Calu3 (cell line): ENCODE measurements at regions not wholly inside any gene's neighbourhood (a gene's known extent, or its start where the extent isn't known, plus 50 kb on each side); places are given as distances from the start of the nearest gene placed in this dataset.

Source experiments
- BruUV-seq: library from RNA; stranded (reverse); fragments of 400-500 nt; replicated peaks from 2 replicates; lab custom pipeline; 2021; lab: Mats Ljungman, UMichigan
- CTCF ChIA-PET: fragments of 300-600 bp; sonication (Branson Sonifier 250); formaldehyde crosslinking; loops from one replicate; lab custom pipeline; 2022; ENCODE audit warnings: antibody characterized with exemption; lab: Charles Lee
- DNase-seq: peaks from one replicate; pipeline ENCODE4 v3.0.0; 2022
- H3K27ac Mint-ChIP-seq: one replicate; pipeline ENCODE4 v1.8.0; 2022; ENCODE audit warnings: mixed read lengths; ENCODE audit not compliant: unreplicated experiment
- H3K27me3 Mint-ChIP-seq: one replicate; pipeline ENCODE4 v1.8.0; 2022; ENCODE audit warnings: mixed read lengths; ENCODE audit not compliant: unreplicated experiment
- H3K36me3 Mint-ChIP-seq: one replicate; pipeline ENCODE4 v1.8.0; 2022; ENCODE audit warnings: mild to moderate bottlenecking, moderate library complexity, mixed read lengths; ENCODE audit not compliant: insufficient read depth, unreplicated experiment
- H3K4me1 Mint-ChIP-seq: one replicate; pipeline ENCODE4 v1.8.0; 2022; ENCODE audit warnings: mild to moderate bottlenecking, low read depth, mixed read lengths; ENCODE audit not compliant: unreplicated experiment
- H3K4me3 Mint-ChIP-seq: one replicate; pipeline ENCODE4 v1.8.0; 2022; ENCODE audit warnings: mild to moderate bottlenecking, low read depth, moderate library complexity, mixed read lengths; ENCODE audit not compliant: unreplicated experiment
- H3K9me3 Mint-ChIP-seq: one replicate; pipeline ENCODE4 v1.8.0; 2022; ENCODE audit warnings: low read depth, mixed read lengths; ENCODE audit not compliant: unreplicated experiment
- intact Hi-C: fragments of 100-400 bp; cut with micrococcal nuclease; formaldehyde crosslinking; loops from one replicate; pipeline ENCODE4 v1.10.0; 2022; ENCODE audit not compliant: unreplicated experiment
- TF ChIP-seq, protein P1 (sequence below): fragments of 200-600 bp; IDR thresholded peaks from one replicate; pipeline ENCODE4 v1.8.0; 2022; ENCODE audit warnings: antibody characterized with exemption; ENCODE audit not compliant: unreplicated experiment

DNA sequence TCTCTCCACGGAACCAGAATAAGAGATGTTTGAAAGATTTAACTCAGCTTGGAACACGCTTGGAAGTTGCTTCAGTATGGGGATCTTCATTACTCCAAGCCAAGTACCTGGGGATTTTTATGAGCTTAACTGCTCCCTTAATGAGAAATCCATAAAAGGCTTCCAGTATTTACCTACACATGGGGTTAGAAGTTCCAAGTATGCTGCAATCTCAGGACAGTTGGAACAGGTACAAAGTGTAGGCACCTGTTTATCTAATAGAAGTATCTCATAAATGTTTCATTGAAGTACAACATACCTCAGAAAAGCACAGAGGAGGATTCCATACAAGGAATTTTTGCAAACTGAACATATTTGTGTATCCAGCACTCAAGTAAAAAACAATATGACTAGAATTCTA lies 161.6 kb upstream of the PIRT start:
- intact Hi-C loops: no loop called here
- BruUV-seq: no TSS peak
- Mint-ChIP-seq H3K4me1 (no peaks in the 10 kb centered on the region), H3K36me3 (no peaks in the 10 kb centered on the region), H3K27ac (no peak overlapping the region), H3K9me3 (no peaks in the 10 kb centered on the region), H3K4me3 (no peak overlapping the region), H3K27me3 (no peaks in the 10 kb centered on the region)
- DNase-seq: no peak
- CTCF ChIA-PET: no interaction called here
- TF ChIP-seq, protein P1, sequence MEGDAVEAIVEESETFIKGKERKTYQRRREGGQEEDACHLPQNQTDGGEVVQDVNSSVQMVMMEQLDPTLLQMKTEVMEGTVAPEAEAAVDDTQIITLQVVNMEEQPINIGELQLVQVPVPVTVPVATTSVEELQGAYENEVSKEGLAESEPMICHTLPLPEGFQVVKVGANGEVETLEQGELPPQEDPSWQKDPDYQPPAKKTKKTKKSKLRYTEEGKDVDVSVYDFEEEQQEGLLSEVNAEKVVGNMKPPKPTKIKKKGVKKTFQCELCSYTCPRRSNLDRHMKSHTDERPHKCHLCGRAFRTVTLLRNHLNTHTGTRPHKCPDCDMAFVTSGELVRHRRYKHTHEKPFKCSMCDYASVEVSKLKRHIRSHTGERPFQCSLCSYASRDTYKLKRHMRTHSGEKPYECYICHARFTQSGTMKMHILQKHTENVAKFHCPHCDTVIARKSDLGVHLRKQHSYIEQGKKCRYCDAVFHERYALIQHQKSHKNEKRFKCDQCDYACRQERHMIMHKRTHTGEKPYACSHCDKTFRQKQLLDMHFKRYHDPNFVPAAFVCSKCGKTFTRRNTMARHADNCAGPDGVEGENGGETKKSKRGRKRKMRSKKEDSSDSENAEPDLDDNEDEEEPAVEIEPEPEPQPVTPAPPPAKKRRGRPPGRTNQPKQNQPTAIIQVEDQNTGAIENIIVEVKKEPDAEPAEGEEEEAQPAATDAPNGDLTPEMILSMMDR: no peak

DNA sequence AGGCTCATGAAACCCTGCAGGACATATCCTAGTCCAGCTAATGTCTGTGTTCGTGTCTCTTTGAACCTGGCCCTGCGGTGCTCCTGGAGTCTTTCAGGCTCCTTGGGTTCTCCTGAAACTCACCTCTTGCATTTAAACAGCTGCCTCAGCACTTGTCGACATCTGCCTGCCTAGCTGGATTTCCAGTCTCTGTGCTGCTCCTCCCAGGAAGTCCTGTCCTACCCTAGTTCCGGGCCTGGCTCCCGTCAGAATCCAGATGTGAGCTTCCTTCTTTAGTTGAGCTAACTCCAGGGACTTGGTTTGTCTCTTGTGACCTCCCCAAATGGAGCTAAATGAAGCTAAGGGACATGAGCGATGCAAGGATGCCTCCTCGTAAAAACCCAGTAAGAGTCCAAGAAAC lies 155.2 kb upstream of the PIRT start:
- Mint-ChIP-seq H3K4me1 (no peaks in the 10 kb centered on the region), H3K4me3 (no peak overlapping the region), H3K27ac (no peak overlapping the region), H3K36me3 (no peaks in the 10 kb centered on the region), H3K9me3 (peaks cover 2% of the 10 kb centered on the region), H3K27me3 (no peaks in the 10 kb centered on the region)
- TF ChIP-seq, protein P1: no peak
- no TSS peak for BruUV-seq
- intact Hi-C loops: no loop called here
- CTCF ChIA-PET: interaction anchor here (0.7 kb wide), 1 partner anchor 653 kb away, joined by 8 read pairs; no protein-coding TSS in a partner anchor
- no peak for DNase-seq

DNA sequence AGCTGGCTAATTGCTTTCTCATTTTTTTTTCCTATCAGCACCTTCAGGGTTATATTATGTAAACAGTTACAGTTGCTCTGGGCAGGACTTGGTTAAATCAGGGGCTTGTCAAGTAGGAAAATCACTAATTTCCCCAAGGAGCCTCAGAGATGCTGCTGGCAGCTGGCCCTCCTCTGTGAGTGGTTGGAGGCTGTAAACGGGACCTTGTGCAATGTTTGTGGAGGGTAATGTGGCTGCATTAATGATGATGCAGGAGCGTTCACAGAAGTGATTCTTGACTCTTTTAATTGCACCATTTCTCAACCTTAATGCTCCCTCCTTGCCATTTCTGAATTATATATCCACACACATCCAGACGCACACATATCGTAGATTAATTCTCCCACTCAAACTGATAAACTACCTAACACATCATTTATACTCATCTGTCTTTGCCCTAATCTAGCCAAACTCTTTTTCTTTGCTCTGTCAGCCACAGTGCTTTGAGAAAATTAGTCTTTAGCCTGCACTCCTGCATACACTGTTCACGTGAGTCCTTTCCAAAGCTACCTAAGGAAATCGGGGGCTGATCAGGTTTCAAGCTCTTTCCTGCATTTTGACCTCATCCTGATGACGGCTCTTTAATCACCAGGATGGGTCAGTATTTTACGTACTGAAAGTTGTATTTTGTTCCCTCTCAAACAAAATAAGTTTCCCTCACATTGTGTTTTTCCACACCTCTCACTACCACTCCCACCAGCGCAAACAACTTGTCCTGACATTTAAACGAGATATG lies 154.4 kb upstream of the PIRT start:
- no peaks in the 10 kb centered on the region for H3K27me3 Mint-ChIP-seq
- no peak for DNase-seq
- BruUV-seq: no TSS peak
- CTCF ChIA-PET: no interaction called here
- no peaks in the 10 kb centered on the region for H3K36me3 Mint-ChIP-seq
- no peak overlapping the region for H3K27ac Mint-ChIP-seq
- intact Hi-C loops: no loop called here
- H3K4me1 Mint-ChIP-seq: no peaks in the 10 kb centered on the region
- no peak overlapping the region for H3K4me3 Mint-ChIP-seq
- TF ChIP-seq, protein P1: no peak
- peaks cover 5% of the 10 kb centered on the region for H3K9me3 Mint-ChIP-seq

DNA sequence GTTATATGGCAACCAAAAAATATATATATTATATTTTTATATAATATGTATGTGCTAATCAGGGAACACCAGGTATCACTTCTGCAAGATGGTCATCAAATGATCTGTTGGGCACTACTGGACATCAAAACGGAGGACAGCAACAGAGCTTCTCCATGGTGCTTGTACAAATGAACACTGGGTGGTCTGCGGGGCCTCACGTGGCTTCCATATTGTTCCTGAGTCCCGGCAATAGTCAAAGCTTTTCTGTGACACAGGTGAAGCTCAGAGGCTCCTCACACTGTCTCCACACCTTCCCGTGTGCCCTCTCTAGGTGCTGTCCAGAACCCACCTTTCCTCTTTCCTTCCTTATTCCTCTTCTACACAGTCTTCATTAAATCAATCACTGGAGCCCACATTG lies 149.9 kb upstream of the PIRT start:
- no peaks in the 10 kb centered on the region for H3K36me3 Mint-ChIP-seq
- no peaks in the 10 kb centered on the region for H3K4me1 Mint-ChIP-seq
- H3K9me3 Mint-ChIP-seq: peaks cover 5% of the 10 kb centered on the region
- H3K27ac Mint-ChIP-seq: no peak overlapping the region
- BruUV-seq: no TSS peak
- CTCF ChIA-PET: no interaction called here
- TF ChIP-seq, protein P1: no peak
- H3K4me3 Mint-ChIP-seq: no peak overlapping the region
- H3K27me3 Mint-ChIP-seq: no peaks in the 10 kb centered on the region
- intact Hi-C loops: no loop called here
- DNase-seq: no peak
